ENCODE measurements at regions not wholly inside any gene's neighbourhood (a gene's known extent, or its start where the extent isn't known, plus 50 kb on each side); places are given as distances from the start of the nearest gene placed in this dataset.
"Not testable (repeated sequence)": the region's sequence is repeated elsewhere in the genome, so short reads cannot be mapped to it uniquely, and the experiment has no call there.

DNA sequence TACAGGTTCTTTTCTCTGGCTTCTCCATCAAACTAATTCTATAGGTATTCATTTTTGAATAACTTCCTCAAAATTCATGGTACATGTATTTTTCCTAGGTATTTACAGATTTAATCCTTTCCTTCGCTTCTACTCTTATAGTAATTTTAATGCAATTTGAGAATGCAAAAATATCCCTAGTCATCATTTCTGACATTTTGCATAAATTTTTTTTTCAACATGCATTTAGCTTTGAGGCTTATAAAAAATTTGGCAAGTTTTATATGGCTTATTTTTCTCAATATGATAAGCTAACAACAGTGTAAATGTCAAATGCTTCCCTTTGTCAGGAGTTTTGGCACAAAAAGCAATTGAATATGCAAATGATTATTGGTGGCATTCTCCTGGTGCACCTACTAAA lies 872.6 kb downstream of the FLRT2 start:
- no peaks in the 10 kb centered on the region for H3K4me1 Mint-ChIP-seq (ENCODE audit: low read depth)
- no peaks in the 10 kb centered on the region for H3K27me3 Mint-ChIP-seq
- H3K4me3 Mint-ChIP-seq, result no peak overlapping the region
- H3K36me3 Mint-ChIP-seq (ENCODE audit: low read depth), result no peaks in the 10 kb centered on the region
- no peak overlapping the region for H3K27ac Mint-ChIP-seq
- H3K9me3 Mint-ChIP-seq, result peaks cover 4% of the 10 kb centered on the region

DNA sequence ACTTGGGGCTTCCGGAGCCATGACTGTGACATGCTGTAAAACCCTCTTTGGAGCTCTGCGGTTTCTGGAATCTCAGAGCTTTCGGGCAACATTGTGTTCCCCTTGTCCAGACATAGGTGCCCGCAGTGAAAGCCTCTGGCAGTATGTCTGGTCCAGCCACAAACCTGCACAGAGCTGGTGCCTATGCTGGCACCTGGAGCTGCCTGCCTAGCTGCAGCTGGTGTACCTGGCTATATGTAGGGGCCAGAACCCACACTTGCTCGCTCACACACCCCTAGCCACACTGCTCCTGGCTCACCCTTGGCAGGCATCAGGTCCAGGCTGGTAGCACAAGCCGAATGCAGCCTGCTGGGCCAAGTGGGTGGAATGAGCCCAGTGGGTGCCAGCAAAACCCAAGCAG lies 861.1 kb downstream of the FLRT2 start:
- Mint-ChIP-seq H3K36me3 (ENCODE audit: low read depth) (no peaks in the 10 kb centered on the region), H3K4me3 (no peak overlapping the region), H3K9me3 (no peaks in the 10 kb centered on the region), H3K27ac (no peak overlapping the region), H3K4me1 (ENCODE audit: low read depth) (no peaks in the 10 kb centered on the region), H3K27me3 (no peaks in the 10 kb centered on the region)

DNA sequence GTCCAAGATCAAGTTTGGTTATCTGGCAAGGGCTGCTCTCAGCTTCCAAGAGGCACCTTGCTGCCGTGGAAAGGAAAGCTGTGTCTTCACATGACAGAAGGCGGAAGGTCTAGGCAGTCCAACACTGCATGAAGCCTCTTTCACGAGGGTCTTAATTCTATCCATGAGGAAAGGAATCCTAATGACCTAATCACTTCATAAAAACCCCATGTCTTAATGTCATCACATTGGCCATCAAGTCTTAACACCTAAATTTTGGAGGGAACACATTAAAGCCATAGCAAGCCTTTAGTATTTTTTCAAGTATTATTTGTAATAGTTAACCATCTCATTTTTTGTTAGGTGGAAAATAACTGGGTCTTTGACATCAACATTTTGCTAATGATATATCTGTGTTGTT lies 858.3 kb downstream of the FLRT2 start:
- Mint-ChIP-seq H3K36me3 (ENCODE audit: low read depth) (no peaks in the 10 kb centered on the region), H3K9me3 (no peaks in the 10 kb centered on the region), H3K27ac (no peak overlapping the region), H3K4me1 (ENCODE audit: low read depth) (no peaks in the 10 kb centered on the region), H3K4me3 (no peak overlapping the region), H3K27me3 (no peaks in the 10 kb centered on the region)

- H3K27me3 Mint-ChIP-seq, result no peaks in the 10 kb centered on the region
- H3K4me1 Mint-ChIP-seq (ENCODE audit: low read depth), result no peaks in the 10 kb centered on the region
- peaks cover 10% of the 10 kb centered on the region for H3K9me3 Mint-ChIP-seq
- no peak overlapping the region for H3K27ac Mint-ChIP-seq
- no peaks in the 10 kb centered on the region for H3K36me3 Mint-ChIP-seq (ENCODE audit: low read depth)
- H3K4me3 Mint-ChIP-seq, result no peak overlapping the region
Measured at GRCh38 chr14:86373886-86374285, 843.9 kb downstream of the FLRT2 start.

DNA sequence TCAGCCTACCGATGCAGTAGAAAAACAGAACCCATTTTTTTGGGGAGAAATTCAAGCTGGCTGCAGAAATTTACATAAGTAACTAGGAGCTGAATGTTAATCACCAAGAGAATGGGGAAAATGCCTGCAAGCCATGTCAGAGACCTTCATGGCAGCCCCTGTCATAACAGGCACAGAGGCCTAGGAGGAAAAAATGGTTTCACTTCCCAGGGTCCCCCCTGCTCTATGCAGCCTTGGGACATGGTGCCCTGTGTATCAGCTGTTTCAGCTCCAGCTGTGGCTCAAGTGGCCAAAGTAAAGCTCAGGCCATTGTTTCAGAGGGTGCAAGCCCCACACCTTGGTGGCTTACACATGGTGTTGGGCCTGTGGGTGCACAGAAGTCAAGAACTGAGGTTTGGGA lies 842.5 kb downstream of the FLRT2 start:
- H3K36me3 Mint-ChIP-seq (ENCODE audit: low read depth), result no peaks in the 10 kb centered on the region
- peaks cover 10% of the 10 kb centered on the region for H3K9me3 Mint-ChIP-seq
- H3K27me3 Mint-ChIP-seq, result no peaks in the 10 kb centered on the region
- H3K4me1 Mint-ChIP-seq (ENCODE audit: low read depth), result no peaks in the 10 kb centered on the region
- no peak overlapping the region for H3K4me3 Mint-ChIP-seq
- no peak overlapping the region for H3K27ac Mint-ChIP-seq

- H3K4me1 Mint-ChIP-seq (ENCODE audit: low read depth), result no peaks in the 10 kb centered on the region
- no peak overlapping the region for H3K27ac Mint-ChIP-seq
- H3K36me3 Mint-ChIP-seq (ENCODE audit: low read depth), result no peaks in the 10 kb centered on the region
- H3K27me3 Mint-ChIP-seq, result no peaks in the 10 kb centered on the region
- H3K4me3 Mint-ChIP-seq, result no peak overlapping the region
- no peaks in the 10 kb centered on the region for H3K9me3 Mint-ChIP-seq
Measured at GRCh38 chr14:86364634-86365033, 834.7 kb downstream of the FLRT2 start.

DNA sequence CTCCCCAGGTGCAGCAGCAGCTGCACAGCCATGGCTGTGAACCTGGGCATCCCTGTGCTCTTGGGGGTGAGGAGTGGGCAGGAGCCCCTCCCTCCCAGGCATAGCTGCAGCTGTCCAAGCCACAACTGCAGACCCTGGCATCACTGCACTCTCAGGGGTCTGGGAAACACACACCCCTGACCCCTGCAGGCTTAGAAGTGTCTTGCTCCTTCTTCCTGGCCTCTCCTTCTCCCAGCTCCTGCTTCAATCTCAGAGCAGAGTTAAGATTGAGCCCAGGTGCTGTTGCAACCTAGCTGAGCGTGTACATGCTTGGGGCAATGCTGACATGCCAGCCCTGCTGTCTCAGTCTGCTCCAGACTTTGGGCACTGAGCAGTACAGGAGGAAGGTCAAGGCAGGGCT lies 833.6 kb downstream of the FLRT2 start:
- H3K4me1 Mint-ChIP-seq (ENCODE audit: low read depth), result no peaks in the 10 kb centered on the region
- no peak overlapping the region for H3K4me3 Mint-ChIP-seq
- no peak overlapping the region for H3K27ac Mint-ChIP-seq
- H3K9me3 Mint-ChIP-seq, result no peaks in the 10 kb centered on the region
- no peaks in the 10 kb centered on the region for H3K27me3 Mint-ChIP-seq
- H3K36me3 Mint-ChIP-seq (ENCODE audit: low read depth), result no peaks in the 10 kb centered on the region

- Mint-ChIP-seq H3K4me1 (ENCODE audit: low read depth) (no peaks in the 10 kb centered on the region), H3K27ac (no peak overlapping the region), H3K36me3 (ENCODE audit: low read depth) (no peaks in the 10 kb centered on the region), H3K27me3 (no peaks in the 10 kb centered on the region), H3K4me3 (no peak overlapping the region), H3K9me3 (no peaks in the 10 kb centered on the region)
Measured at GRCh38 chr14:86363047-86363446, 833.1 kb downstream of the FLRT2 start.

- Mint-ChIP-seq H3K4me1 (ENCODE audit: low read depth) (no peaks in the 10 kb centered on the region), H3K27ac (no peak overlapping the region), H3K4me3 (no peak overlapping the region), H3K27me3 (no peaks in the 10 kb centered on the region), H3K36me3 (ENCODE audit: low read depth) (no peaks in the 10 kb centered on the region), H3K9me3 (no peaks in the 10 kb centered on the region)
Measured at GRCh38 chr14:86357876-86358275, 827.9 kb downstream of the FLRT2 start.

- Mint-ChIP-seq H3K36me3 (ENCODE audit: low read depth) (no peaks in the 10 kb centered on the region), H3K27me3 (no peaks in the 10 kb centered on the region), H3K4me3 (no peak overlapping the region), H3K27ac (no peak overlapping the region), H3K9me3 (no peaks in the 10 kb centered on the region), H3K4me1 (ENCODE audit: low read depth) (no peaks in the 10 kb centered on the region)
Measured at GRCh38 chr14:86357119-86357518, 827.2 kb downstream of the FLRT2 start.

DNA sequence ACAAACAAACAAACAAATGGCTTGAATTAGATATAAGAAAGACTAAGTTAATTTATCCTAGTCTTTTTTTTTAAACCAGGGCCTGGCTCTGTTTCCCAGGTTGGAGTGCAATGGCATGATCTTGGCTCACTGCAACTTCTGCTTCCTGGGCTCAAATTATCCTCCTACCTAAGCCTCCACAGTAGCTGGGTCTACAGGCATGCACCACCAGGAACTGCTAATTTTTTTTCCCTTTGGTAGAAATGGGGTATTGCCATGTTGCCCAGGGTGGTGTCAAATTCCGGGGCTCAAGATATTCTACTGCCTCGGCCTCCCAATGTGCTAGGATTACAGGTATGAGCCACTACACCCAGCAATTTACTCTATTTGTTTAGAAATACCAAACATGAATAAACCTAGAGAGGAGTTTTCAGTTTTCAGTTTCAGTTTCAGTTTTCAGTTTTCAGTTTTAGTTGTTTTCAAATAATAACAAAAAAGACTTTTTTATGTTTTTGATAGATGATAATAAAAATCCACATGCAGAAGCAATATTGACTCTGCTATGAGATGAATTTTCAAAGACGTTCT lies 817.0 kb downstream of the FLRT2 start:
- peaks cover under 1% of the 10 kb centered on the region for H3K9me3 Mint-ChIP-seq
- no peaks in the 10 kb centered on the region for H3K36me3 Mint-ChIP-seq (ENCODE audit: low read depth)
- no peak overlapping the region for H3K27ac Mint-ChIP-seq
- peak overlapping the region; percentile 9 for H3K4me3 Mint-ChIP-seq
- H3K4me1 Mint-ChIP-seq (ENCODE audit: low read depth), result peaks cover 9% of the 10 kb centered on the region
- H3K27me3 Mint-ChIP-seq, result no peaks in the 10 kb centered on the region

DNA sequence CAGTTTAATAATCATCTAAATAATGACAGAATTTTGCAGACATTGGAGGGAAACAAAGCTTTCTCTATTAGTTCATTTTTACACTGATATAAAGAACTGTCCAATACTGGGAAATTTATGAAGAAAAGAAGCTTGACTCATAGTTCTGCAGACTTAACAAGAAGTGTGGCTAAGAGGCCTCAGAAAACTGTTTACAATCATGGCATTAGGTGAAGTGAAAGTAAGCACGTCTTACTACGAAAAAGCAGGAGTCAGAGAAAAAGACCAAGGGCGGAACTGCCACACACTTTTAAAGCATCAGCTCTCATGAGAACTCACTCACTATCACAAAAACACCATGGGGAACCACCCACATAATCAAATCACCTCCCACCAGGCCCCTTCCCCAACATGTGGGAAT lies 804.4 kb downstream of the FLRT2 start:
- peaks cover 2% of the 10 kb centered on the region for H3K9me3 Mint-ChIP-seq
- no peak overlapping the region for H3K27ac Mint-ChIP-seq
- no peak overlapping the region for H3K4me3 Mint-ChIP-seq
- H3K27me3 Mint-ChIP-seq, result no peaks in the 10 kb centered on the region
- no peaks in the 10 kb centered on the region for H3K4me1 Mint-ChIP-seq (ENCODE audit: low read depth)
- no peaks in the 10 kb centered on the region for H3K36me3 Mint-ChIP-seq (ENCODE audit: low read depth)

- no peaks in the 10 kb centered on the region for H3K9me3 Mint-ChIP-seq
- H3K36me3 Mint-ChIP-seq (ENCODE audit: low read depth), result no peaks in the 10 kb centered on the region
- no peaks in the 10 kb centered on the region for H3K27me3 Mint-ChIP-seq
- no peak overlapping the region for H3K4me3 Mint-ChIP-seq
- H3K27ac Mint-ChIP-seq, result no peak overlapping the region
- no peaks in the 10 kb centered on the region for H3K4me1 Mint-ChIP-seq (ENCODE audit: low read depth)
Measured at GRCh38 chr14:86333493-86333892, 803.5 kb downstream of the FLRT2 start.

DNA sequence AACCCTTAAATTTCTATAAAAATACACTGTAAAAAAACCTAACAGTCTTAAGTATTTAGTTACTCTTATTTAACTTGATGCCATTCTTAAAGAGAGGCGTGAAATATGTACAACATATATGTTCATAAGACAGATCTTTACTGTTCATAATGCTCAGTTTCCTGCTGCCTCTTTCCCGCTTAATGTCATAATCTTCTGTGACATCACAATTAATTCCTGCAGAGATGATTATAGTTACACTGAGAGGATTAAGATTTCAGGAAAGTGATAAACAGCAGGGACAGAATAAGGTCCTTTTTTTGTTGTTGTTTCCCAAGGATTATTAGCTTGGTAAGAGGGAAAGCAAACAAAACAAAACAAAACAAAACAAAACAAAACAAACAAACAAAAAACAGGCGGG lies 801.4 kb downstream of the FLRT2 start:
- H3K9me3 Mint-ChIP-seq, result no peaks in the 10 kb centered on the region

DNA sequence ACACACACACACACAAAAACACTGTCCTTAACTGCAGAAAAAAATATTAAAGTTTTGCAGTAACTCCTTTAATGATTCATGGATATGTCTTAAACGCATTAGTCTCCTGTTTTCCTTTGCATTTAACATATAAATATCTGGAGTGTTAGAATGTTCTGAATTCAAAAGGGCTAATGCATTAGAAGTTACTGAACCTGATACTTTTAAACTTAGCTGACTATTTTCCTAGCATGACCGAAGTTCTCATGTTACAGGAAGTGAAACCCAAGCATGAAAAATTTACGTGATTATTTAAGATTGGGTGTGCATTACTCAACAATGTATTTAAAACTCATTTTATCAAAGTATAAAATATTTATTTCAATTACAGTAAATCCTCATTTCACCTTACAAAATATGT lies 791.2 kb downstream of the FLRT2 start:
- Mint-ChIP-seq H3K4me3 (no peak overlapping the region), H3K9me3 (peaks cover 7% of the 10 kb centered on the region), H3K36me3 (ENCODE audit: low read depth) (no peaks in the 10 kb centered on the region), H3K27ac (no peak overlapping the region), H3K4me1 (ENCODE audit: low read depth) (no peaks in the 10 kb centered on the region), H3K27me3 (no peaks in the 10 kb centered on the region)

More for the DNA sequence above, 801.4 kb downstream of the FLRT2 start:
- Mint-ChIP-seq H3K36me3 (ENCODE audit: low read depth) (no peaks in the 10 kb centered on the region), H3K4me1 (ENCODE audit: low read depth) (no peaks in the 10 kb centered on the region), H3K27me3 (no peaks in the 10 kb centered on the region), H3K4me3 (no peak overlapping the region), H3K27ac (no peak overlapping the region)

GRCh38 chr14:86312154-86312665 lies 782.3 kb downstream of the FLRT2 start:
- H3K4me1 Mint-ChIP-seq (ENCODE audit: low read depth); H3K4me3 Mint-ChIP-seq; H3K27me3 Mint-ChIP-seq; H3K36me3 Mint-ChIP-seq (ENCODE audit: low read depth); H3K27ac Mint-ChIP-seq; H3K9me3 Mint-ChIP-seq: not testable (repeated sequence)

Measured in stimulated activated naive CD8-positive, alpha-beta T cell treated with anti-CD3 and anti-CD28 coated beads, Interleukin-15, Interleukin-2, amounts not matched to agents 100 ng/mL and 50 ng/mL, for 24 hours (primary cell).